Hepatocyte (in vitro differentiated cells): ENCODE measurements at regions not wholly inside any gene's neighbourhood (a gene's known extent, or its start where the extent isn't known, plus 50 kb on each side); places are given as distances from the start of the nearest gene placed in this dataset.
A peak's percentile ranks its signal among the peaks of the same experiment; 100 is the strongest.

Experiments
- EZH2phosphoT487 ChIP-seq: fragments of 200-600 bp; sonication (generic); IDR thresholded peaks from one replicate; pipeline ENCODE4 v1.6.1; 2018; ENCODE audit warnings: antibody characterized with exemption, mild to moderate bottlenecking, low read depth, moderate library complexity; ENCODE audit not compliant: unreplicated experiment, severe bottlenecking
- TF ChIP-seq, protein P1 (sequence below): fragments of 200-600 bp; sonication (generic); IDR thresholded peaks from 2 replicates; pipeline ENCODE4 v1.5.1; 2016; ENCODE audit warnings: antibody characterized with exemption, mild to moderate bottlenecking; ENCODE audit not compliant: poor library complexity

- TF ChIP-seq, protein P1, sequence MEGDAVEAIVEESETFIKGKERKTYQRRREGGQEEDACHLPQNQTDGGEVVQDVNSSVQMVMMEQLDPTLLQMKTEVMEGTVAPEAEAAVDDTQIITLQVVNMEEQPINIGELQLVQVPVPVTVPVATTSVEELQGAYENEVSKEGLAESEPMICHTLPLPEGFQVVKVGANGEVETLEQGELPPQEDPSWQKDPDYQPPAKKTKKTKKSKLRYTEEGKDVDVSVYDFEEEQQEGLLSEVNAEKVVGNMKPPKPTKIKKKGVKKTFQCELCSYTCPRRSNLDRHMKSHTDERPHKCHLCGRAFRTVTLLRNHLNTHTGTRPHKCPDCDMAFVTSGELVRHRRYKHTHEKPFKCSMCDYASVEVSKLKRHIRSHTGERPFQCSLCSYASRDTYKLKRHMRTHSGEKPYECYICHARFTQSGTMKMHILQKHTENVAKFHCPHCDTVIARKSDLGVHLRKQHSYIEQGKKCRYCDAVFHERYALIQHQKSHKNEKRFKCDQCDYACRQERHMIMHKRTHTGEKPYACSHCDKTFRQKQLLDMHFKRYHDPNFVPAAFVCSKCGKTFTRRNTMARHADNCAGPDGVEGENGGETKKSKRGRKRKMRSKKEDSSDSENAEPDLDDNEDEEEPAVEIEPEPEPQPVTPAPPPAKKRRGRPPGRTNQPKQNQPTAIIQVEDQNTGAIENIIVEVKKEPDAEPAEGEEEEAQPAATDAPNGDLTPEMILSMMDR = peak; percentile 25
- no peak for TF ChIP-seq EZH2phosphoT487
Observed at GRCh38 chr7:15889507-15889906, 203.0 kb upstream of the MEOX2 start.
